ENCODE measurements at regions not wholly inside any gene's neighbourhood (a gene's known extent, or its start where the extent isn't known, plus 50 kb on each side); places are given as distances from the start of the nearest gene placed in this dataset.

DNA sequence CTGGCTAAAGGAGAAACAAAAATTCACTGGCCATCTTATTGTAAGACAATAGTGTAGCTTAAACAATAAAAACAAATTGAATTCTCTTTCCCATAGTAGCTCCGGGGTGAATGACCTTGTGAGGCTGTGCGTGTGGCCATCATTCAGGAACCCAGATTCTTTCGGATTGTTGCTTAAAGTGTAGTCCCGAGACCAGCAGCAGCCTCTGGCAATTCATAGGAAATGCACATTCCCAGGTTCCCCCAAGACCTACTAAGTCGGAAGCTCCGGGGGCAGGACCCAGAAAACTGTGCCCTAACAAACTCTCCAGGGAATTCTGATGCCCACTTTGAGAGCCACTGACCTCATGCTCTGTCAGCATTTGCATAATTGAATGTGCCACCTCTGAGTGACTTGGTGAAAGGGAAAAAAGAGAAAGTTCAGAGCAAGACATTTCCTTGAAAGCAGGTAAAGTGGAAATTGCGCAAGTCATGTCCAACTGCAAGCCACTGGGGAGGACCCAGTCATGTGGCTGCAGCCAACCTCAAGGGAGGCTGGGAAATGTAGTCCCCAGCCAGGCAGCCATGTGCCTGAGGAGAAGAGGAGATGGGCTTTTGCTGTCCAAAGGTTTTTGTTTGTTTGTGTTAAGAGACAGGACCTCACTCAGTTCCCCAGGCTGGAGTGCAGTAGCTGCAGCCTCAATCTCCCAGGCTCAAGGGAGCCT is 50.7 kb upstream of the PNMA8B start:
- peak; percentile 38 for DNase-seq (ENCODE audit: low read depth, low spot score)

DNA sequence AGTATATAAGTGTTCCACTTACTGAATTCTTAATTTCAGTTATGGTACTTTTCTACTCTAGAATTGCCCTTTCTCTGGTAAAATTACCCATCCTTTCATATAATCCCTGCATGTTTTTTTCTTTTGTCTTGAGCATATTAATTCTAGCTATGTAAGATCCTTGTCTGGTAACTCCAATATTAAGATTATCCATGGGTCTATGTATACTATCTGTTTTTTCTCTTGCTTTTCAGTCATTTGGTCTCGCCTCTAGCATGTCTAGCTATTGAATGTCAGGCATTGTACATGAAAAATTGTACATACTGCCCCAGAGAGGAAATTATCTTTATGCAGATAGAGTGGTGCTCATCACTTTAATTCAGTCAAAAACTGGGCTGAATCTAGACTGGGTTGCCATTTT is 50.4 kb upstream of the CALM3 start:
- DNase-seq (ENCODE audit: low read depth, low spot score), result no peak

DNA sequence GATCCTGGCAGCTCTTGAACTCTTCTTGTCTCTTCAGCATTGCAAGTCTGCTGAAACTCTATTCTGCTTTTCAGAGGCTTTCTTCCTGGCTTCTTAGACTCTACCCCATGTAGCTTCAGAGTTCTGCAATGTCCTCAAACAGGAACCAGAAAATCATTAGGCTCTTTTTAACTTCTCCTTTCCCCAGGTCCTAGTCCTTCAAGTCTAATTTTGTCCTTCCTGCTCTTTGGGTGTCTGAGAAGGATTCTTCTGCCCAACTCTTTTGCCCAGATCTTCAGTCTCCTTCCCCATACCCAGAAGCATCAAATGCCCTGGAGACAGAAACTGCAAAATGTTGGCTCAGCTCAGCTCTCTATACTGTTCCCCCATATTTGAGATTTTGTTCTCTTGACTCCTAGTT is 50.0 kb upstream of the CALM3 start:
- no peak for DNase-seq (ENCODE audit: low read depth, low spot score)
